ENCODE measurements at regions not wholly inside any gene's neighbourhood (a gene's known extent, or its start where the extent isn't known, plus 50 kb on each side); places are given as distances from the start of the nearest gene placed in this dataset.

DNA sequence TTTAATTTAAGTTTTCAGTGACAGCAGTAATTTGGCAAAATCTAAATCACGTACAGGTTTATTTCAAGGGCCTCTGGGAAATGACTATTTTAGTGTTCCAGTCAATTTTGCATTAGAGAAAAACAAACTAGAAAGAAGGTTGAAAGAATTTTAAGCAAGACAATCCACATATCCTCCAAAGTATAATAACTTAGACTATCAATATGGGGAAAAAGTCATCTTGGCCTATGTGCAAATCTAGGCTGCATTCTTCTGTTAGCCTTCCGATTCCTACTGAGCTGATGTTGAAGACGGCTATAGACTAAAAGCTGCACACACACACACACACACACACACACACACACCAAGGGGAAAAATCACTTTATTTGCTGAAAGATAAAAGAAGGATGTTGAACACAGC is 81.3 kb downstream of the SLITRK6 start (continued):
- TF ChIP-seq, protein P1, sequence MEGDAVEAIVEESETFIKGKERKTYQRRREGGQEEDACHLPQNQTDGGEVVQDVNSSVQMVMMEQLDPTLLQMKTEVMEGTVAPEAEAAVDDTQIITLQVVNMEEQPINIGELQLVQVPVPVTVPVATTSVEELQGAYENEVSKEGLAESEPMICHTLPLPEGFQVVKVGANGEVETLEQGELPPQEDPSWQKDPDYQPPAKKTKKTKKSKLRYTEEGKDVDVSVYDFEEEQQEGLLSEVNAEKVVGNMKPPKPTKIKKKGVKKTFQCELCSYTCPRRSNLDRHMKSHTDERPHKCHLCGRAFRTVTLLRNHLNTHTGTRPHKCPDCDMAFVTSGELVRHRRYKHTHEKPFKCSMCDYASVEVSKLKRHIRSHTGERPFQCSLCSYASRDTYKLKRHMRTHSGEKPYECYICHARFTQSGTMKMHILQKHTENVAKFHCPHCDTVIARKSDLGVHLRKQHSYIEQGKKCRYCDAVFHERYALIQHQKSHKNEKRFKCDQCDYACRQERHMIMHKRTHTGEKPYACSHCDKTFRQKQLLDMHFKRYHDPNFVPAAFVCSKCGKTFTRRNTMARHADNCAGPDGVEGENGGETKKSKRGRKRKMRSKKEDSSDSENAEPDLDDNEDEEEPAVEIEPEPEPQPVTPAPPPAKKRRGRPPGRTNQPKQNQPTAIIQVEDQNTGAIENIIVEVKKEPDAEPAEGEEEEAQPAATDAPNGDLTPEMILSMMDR (IDR thresholded peaks at IDR 0.05 in 2 of 3, conservative IDR thresholded peaks at IDR 0.05 in 1 of 3; ENCODE audit: borderline replicate concordance in 1 of 3, insufficient read depth in 1 of 3, low read depth in 2 of 3, low read length in 2 of 3) = no peak
- TF ChIP-seq, protein P2, sequence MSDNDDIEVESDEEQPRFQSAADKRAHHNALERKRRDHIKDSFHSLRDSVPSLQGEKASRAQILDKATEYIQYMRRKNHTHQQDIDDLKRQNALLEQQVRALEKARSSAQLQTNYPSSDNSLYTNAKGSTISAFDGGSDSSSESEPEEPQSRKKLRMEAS (IDR thresholded peaks at IDR 0.05) = no peak
- TF ChIP-seq, protein P3, sequence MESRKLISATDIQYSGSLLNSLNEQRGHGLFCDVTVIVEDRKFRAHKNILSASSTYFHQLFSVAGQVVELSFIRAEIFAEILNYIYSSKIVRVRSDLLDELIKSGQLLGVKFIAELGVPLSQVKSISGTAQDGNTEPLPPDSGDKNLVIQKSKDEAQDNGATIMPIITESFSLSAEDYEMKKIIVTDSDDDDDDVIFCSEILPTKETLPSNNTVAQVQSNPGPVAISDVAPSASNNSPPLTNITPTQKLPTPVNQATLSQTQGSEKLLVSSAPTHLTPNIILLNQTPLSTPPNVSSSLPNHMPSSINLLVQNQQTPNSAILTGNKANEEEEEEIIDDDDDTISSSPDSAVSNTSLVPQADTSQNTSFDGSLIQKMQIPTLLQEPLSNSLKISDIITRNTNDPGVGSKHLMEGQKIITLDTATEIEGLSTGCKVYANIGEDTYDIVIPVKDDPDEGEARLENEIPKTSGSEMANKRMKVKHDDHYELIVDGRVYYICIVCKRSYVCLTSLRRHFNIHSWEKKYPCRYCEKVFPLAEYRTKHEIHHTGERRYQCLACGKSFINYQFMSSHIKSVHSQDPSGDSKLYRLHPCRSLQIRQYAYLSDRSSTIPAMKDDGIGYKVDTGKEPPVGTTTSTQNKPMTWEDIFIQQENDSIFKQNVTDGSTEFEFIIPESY (IDR thresholded peaks at IDR 0.05; ENCODE audit: extremely low read depth, insufficient replicate concordance, low read length) = no peak
- no peak for TF ChIP-seq EGR1 (IDR thresholded peaks at IDR 0.05; ENCODE audit: low read depth)
- TF ChIP-seq JUND (IDR thresholded peaks at IDR 0.05) = no peak
- TF ChIP-seq CBX3 (IDR thresholded peaks at IDR 0.05; ENCODE audit: low read depth) = no peak

DNA sequence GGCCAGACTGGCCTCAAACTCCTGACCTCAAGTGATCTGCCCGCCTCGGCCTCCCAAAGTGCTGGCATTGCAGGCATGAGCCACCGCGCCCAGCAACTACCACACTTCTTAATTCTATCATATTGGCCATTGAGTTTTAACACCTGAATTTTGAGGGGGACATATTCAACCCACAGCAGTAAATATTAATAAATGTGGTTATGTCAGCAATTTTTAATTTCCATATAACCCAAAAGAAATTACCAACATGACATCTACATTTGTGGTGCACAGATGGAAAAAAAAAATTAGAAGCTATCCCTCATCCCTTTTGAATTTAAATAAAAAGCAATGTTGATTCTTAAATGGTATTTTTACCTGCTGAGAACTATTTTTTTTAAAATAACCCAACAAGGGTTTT is 88.7 kb downstream of the SLITRK6 start:
- ChIA-PET CTCF (no interaction called here), POLR2A (no interaction called here), RAD21 (ENCODE audit: low non-redundant PET in 1 of 2, low total read pairs in 2 of 2, uncharacterized antibody in 2 of 2, unreplicated experiment in 2 of 2) (no interaction called here)
- Histone ChIP-seq H3K9ac (ENCODE audit: low read length) (no peak overlapping the region), H3K36me3 (ENCODE audit: control insufficient read depth in 1 of 2, insufficient read depth in 2 of 2, low read length in 2 of 2) (no peaks in the 10 kb centered on the region), H3K27ac (ENCODE audit: low read depth, low read length) (no peak overlapping the region), H2AFZ (ENCODE audit: low read depth, low read length, poor library complexity, severe bottlenecking) (no peak overlapping the region), H3K9me2 (ENCODE audit: insufficient read depth) (no peaks in the 10 kb centered on the region), H3K4me1 (ENCODE audit: control insufficient read depth in 1 of 2, insufficient read depth in 2 of 2, low read length in 2 of 2) (no peaks in the 10 kb centered on the region), H3K9me3 (ENCODE audit: control insufficient read depth in 1 of 2, insufficient read depth in 1 of 2, low read depth in 1 of 2, low read length in 2 of 2) (no peaks in the 10 kb centered on the region), H3K79me2 (ENCODE audit: insufficient read depth, low read length) (no peaks in the 10 kb centered on the region), H3K4me3 (replicated peaks in 1 of 2; ENCODE audit: low read depth in 1 of 2, low read length in 2 of 2) (no peak overlapping the region), H3K27me3 (ENCODE audit: insufficient read depth, low read length) (no peaks in the 10 kb centered on the region), H3K4me2 (ENCODE audit: low read length) (no peak overlapping the region), H4K20me1 (ENCODE audit: insufficient read depth) (no peaks in the 10 kb centered on the region)
- intact Hi-C loops (cut with micrococcal nuclease) = no loop called here
- DNase-seq (ENCODE audit: low read depth, low spot score) (no peak), ATAC-seq (no peak)
- no TSS peak for BruUV-seq (replicated peaks)
- TF ChIP-seq SIN3A (IDR thresholded peaks at IDR 0.05; ENCODE audit: low read depth) (no peak), EZH2phosphoT487 (IDR thresholded peaks at IDR 0.05; ENCODE audit: borderline replicate concordance) (no peak), ZNF274 (IDR thresholded peaks at IDR 0.05; ENCODE audit: low read depth, low read length) (no peak), RAD21 (IDR thresholded peaks at IDR 0.05; ENCODE audit: low read depth) (no peak), EZH2 (IDR thresholded peaks at IDR 0.05) (no peak), CBX3 (IDR thresholded peaks at IDR 0.05; ENCODE audit: low read depth) (no peak)
- TF ChIP-seq, protein P4, sequence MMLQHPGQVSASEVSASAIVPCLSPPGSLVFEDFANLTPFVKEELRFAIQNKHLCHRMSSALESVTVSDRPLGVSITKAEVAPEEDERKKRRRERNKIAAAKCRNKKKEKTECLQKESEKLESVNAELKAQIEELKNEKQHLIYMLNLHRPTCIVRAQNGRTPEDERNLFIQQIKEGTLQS (IDR thresholded peaks at IDR 0.05) = no peak

All from HCT116 (cell line).